Breast epithelium (tissue), 3 donors: ENCODE measurements at regions not wholly inside any gene's neighbourhood (a gene's known extent, or its start where the extent isn't known, plus 50 kb on each side); places are given as distances from the start of the nearest gene placed in this dataset.

Experiments used
- CTCF ChIP-seq, 3 donors: fragments of 450-650 bp; IDR thresholded peaks; one replicate each; pipeline ENCODE4 v1.5.1; 2016 to 2017; ENCODE audit warnings: antibody characterized with exemption in 3 of 3, mild to moderate bottlenecking in 3 of 3, moderate library complexity in 3 of 3
- POLR2A ChIP-seq: fragments of 450-650 bp; IDR thresholded peaks from one replicate; pipeline ENCODE4 v1.6.1; 2016; ENCODE audit warnings: antibody characterized with exemption, mild to moderate bottlenecking, moderate library complexity
- POLR2AphosphoS5 ChIP-seq, 3 donors: sonication (generic); formaldehyde crosslinking; IDR thresholded peaks; one replicate each; pipeline ENCODE4 v1.6.1; 2017; ENCODE audit warnings: antibody characterized with exemption in 3 of 3

GRCh38 chr10:124146483-124146882, 53.1 kb upstream of the CHST15 start:
- no peak for TF ChIP-seq CTCF (IDR thresholded peaks at IDR 0.05)
- no peak for TF ChIP-seq POLR2AphosphoS5 (IDR thresholded peaks at IDR 0.05)
- no peak for TF ChIP-seq POLR2A
